Chondrocyte (in vitro differentiated cells): ENCODE measurements at regions not wholly inside any gene's neighbourhood (a gene's known extent, or its start where the extent isn't known, plus 50 kb on each side); places are given as distances from the start of the nearest gene placed in this dataset.

Experiments used
- DNase-seq: peaks from one replicate; pipeline ENCODE4 v3.0.0; 2021; ENCODE audit warnings: mixed read lengths, low spot score
- H3K27ac Mint-ChIP-seq: one replicate; pipeline ENCODE4 v1.8.0; 2021; ENCODE audit warnings: mild to moderate bottlenecking, moderate library complexity, mixed read lengths; ENCODE audit not compliant: unreplicated experiment
- H3K27me3 Mint-ChIP-seq: 2 replicates; pipeline ENCODE4 v1.8.0; 2021; ENCODE audit warnings: low read depth, mixed read lengths
- H3K36me3 Mint-ChIP-seq: 2 replicates; pipeline ENCODE4 v1.8.0; 2021; ENCODE audit warnings: low read depth, mixed read lengths
- H3K4me1 Mint-ChIP-seq: 2 replicates; pipeline ENCODE4 v1.8.0; 2021; ENCODE audit warnings: low read depth, mild to moderate bottlenecking, mixed read lengths
- H3K4me3 Mint-ChIP-seq: one replicate; pipeline ENCODE4 v1.8.0; 2021; ENCODE audit warnings: mild to moderate bottlenecking, moderate library complexity, mixed read lengths; ENCODE audit not compliant: unreplicated experiment
- H3K9me3 Mint-ChIP-seq: 2 replicates; pipeline ENCODE4 v1.8.0; 2021; ENCODE audit warnings: low read depth, mixed read lengths
- CTCF ChIP-seq: fragments of 200-600 bp; sonication (generic); IDR thresholded peaks from 2 replicates; pipeline ENCODE4 v1.5.0; 2021; ENCODE audit warnings: antibody characterized with exemption, mild to moderate bottlenecking, moderate library complexity

- no peak for TF ChIP-seq CTCF
- H3K4me3 Mint-ChIP-seq, result no peak overlapping the region
- peaks cover 11% of the 10 kb centered on the region for H3K4me1 Mint-ChIP-seq
- no peak overlapping the region for H3K27ac Mint-ChIP-seq
- no peak for DNase-seq
- no peaks in the 10 kb centered on the region for H3K27me3 Mint-ChIP-seq
- no peaks in the 10 kb centered on the region for H3K36me3 Mint-ChIP-seq
- no peaks in the 10 kb centered on the region for H3K9me3 Mint-ChIP-seq
These were observed 52.2 kb upstream of the ABCA1 start for GRCh38 chr9:104980039-104980654.

GRCh38 chr9:104981543-104982129, 53.7 kb upstream of the ABCA1 start:
- TF ChIP-seq CTCF, result no peak
- H3K9me3 Mint-ChIP-seq, result no peaks in the 10 kb centered on the region
- H3K36me3 Mint-ChIP-seq, result no peaks in the 10 kb centered on the region
- no peak overlapping the region for H3K4me3 Mint-ChIP-seq
- DNase-seq, result no peak
- no peaks in the 10 kb centered on the region for H3K27me3 Mint-ChIP-seq
- no peak overlapping the region for H3K27ac Mint-ChIP-seq
- peaks cover 11% of the 10 kb centered on the region for H3K4me1 Mint-ChIP-seq

- Mint-ChIP-seq H3K36me3 (no peaks in the 10 kb centered on the region), H3K27ac (no peak overlapping the region), H3K27me3 (no peaks in the 10 kb centered on the region), H3K4me1 (peaks cover 11% of the 10 kb centered on the region), H3K4me3 (no peak overlapping the region), H3K9me3 (no peaks in the 10 kb centered on the region)
- DNase-seq, result no peak
- TF ChIP-seq CTCF, result no peak
These were observed 54.6 kb upstream of the ABCA1 start for GRCh38 chr9:104982543-104982942.

- H3K27me3 Mint-ChIP-seq, result no peaks in the 10 kb centered on the region
- no peaks in the 10 kb centered on the region for H3K9me3 Mint-ChIP-seq
- H3K27ac Mint-ChIP-seq, result no peak overlapping the region
- DNase-seq, result no peak
- no peak overlapping the region for H3K4me3 Mint-ChIP-seq
- TF ChIP-seq CTCF, result no peak
- H3K4me1 Mint-ChIP-seq, result peaks cover 11% of the 10 kb centered on the region
- no peaks in the 10 kb centered on the region for H3K36me3 Mint-ChIP-seq
These were observed 55.5 kb upstream of the ABCA1 start for GRCh38 chr9:104983491-104983890.

GRCh38 chr9:104984121-104984520, 56.2 kb upstream of the ABCA1 start:
- Mint-ChIP-seq H3K9me3 (no peaks in the 10 kb centered on the region), H3K27ac (no peak overlapping the region), H3K27me3 (no peaks in the 10 kb centered on the region), H3K4me1 (peaks cover 11% of the 10 kb centered on the region), H3K4me3 (no peak overlapping the region), H3K36me3 (no peaks in the 10 kb centered on the region)
- no peak for TF ChIP-seq CTCF
- no peak for DNase-seq
